ENCODE measurements at regions not wholly inside any gene's neighbourhood (a gene's known extent, or its start where the extent isn't known, plus 50 kb on each side); places are given as distances from the start of the nearest gene placed in this dataset.

GRCh38 chr14:26056036-26056616 is 541.7 kb downstream of the NOVA1 start:
- Histone ChIP-seq H3K4me3 (no peak overlapping the region), H3K27me3 (no peaks in the 10 kb centered on the region), H3K36me3 (ENCODE audit: low read depth, missing control alignments) (no peaks in the 10 kb centered on the region), H3K4me1 (no peaks in the 10 kb centered on the region), H3K27ac (no peak overlapping the region), H3K9me3 (no peaks in the 10 kb centered on the region)
- intact Hi-C loops (cut with DNase I; ENCODE audit: low total_unique reads) = no loop called here
- WGBS, 2 donors = 75 to 77% methylated on average over 6 of the region's 6 CpGs
- TF ChIP-seq CTCF (IDR thresholded peaks at IDR 0.05) (no peak), POLR2A (IDR thresholded peaks at IDR 0.05) (no peak)
- DNase-seq = no peak

- no peak for TF ChIP-seq CTCF (IDR thresholded peaks at IDR 0.05)
- TF ChIP-seq POLR2A (IDR thresholded peaks at IDR 0.05) = no peak
- Histone ChIP-seq H3K4me3 (no peak overlapping the region), H3K36me3 (ENCODE audit: low read depth, missing control alignments) (no peaks in the 10 kb centered on the region), H3K9me3 (no peaks in the 10 kb centered on the region), H3K27me3 (no peaks in the 10 kb centered on the region), H3K4me1 (no peaks in the 10 kb centered on the region), H3K27ac (no peak overlapping the region)
- intact Hi-C loops (cut with DNase I; ENCODE audit: low total_unique reads) = no loop called here
- DNase-seq = no peak
These were observed 565.5 kb downstream of the NOVA1 start for GRCh38 chr14:26032348-26032747.

DNA sequence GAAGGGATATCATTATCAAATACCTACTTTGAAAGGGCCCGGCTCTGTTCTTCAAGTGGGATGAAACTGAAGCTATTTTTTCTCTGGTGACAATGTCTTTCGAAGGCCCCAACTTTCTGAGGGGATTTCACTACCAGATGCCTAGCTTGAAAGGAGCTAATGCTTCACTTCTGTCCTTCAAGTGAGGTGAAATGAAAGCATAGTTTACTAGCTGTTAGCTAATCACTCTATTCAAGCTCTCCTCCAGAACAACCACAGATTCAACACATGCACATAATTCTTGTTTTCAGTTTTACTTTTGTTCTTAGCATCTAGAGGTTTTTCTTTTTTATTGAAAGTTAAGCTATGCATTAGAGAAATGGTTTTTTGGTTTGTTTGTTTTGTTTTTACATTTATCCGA is 571.4 kb downstream of the NOVA1 start:
- WGBS, 2 donors = 82% methylated on average over 3 of the region's 3 CpGs
- TF ChIP-seq POLR2A (IDR thresholded peaks at IDR 0.05) (no peak), CTCF (IDR thresholded peaks at IDR 0.05) (no peak)
- DNase-seq = no peak
- intact Hi-C loops (cut with DNase I; ENCODE audit: low total_unique reads) = no loop called here
- Histone ChIP-seq H3K4me1 (no peaks in the 10 kb centered on the region), H3K36me3 (ENCODE audit: low read depth, missing control alignments) (no peaks in the 10 kb centered on the region), H3K27ac (no peak overlapping the region), H3K4me3 (no peak overlapping the region), H3K9me3 (no peaks in the 10 kb centered on the region), H3K27me3 (no peaks in the 10 kb centered on the region)

DNA sequence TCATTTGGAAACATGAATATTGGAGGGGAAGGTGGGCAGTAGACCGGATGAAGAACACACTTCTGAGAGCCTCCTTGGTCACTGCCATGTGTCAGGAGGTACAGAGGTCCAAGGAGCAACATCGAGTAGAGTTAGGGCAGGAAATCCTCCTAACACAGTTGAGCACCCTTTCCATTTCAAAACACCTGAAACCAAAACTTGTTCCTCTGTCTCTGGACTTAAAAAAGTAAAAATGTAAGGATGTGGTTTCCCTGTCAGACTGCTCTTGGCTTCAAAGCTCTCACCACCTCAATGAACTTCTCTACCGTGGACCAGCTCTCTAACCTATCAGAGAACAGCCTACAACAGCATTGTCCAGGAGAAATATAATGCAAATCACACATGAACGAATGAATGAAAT is 573.9 kb downstream of the NOVA1 start:
- Histone ChIP-seq H3K9me3 (no peaks in the 10 kb centered on the region), H3K27ac (no peak overlapping the region), H3K36me3 (ENCODE audit: low read depth, missing control alignments) (no peaks in the 10 kb centered on the region)

More for the DNA sequence above, 573.9 kb downstream of the NOVA1 start:
- 83 to 88% methylated on average over 4 of the region's 4 CpGs for WGBS, 2 donors
- DNase-seq = no peak
- no peak for TF ChIP-seq POLR2A (IDR thresholded peaks at IDR 0.05)
- TF ChIP-seq CTCF (IDR thresholded peaks at IDR 0.05) = no peak
- intact Hi-C loops (cut with DNase I; ENCODE audit: low total_unique reads) = no loop called here
- Histone ChIP-seq H3K27me3 (no peaks in the 10 kb centered on the region), H3K4me1 (no peaks in the 10 kb centered on the region), H3K4me3 (no peak overlapping the region)
